Keratinocyte (primary cell): ENCODE measurements at regions not wholly inside any gene's neighbourhood (a gene's known extent, or its start where the extent isn't known, plus 50 kb on each side); places are given as distances from the start of the nearest gene placed in this dataset.

Experiments used
- EZH2 ChIP-seq: IDR thresholded peaks from one replicate; pipeline ENCODE4 v1.6.1; 2012; ENCODE audit warnings: inconsistent platforms, mild to moderate bottlenecking, low read length, moderate library complexity
- TF ChIP-seq, protein P1 (sequence below), 3 experiments: IDR thresholded peaks in 1 of 3; conservative IDR thresholded peaks in 1 of 3; optimal IDR thresholded peaks in 1 of 3; 2 replicates in 2 of 3; 3 replicates in 1 of 3; pipeline versions ENCODE3 to v1.5.1; 2011; ENCODE audit warnings: low read length in 3 of 3, mild to moderate bottlenecking in 3 of 3, moderate library complexity in 2 of 3, control low read depth in 1 of 3, inconsistent platforms in 1 of 3; ENCODE audit not compliant: insufficient read depth in 2 of 3; ENCODE audit errors: extremely low read depth in 1 of 3

DNA sequence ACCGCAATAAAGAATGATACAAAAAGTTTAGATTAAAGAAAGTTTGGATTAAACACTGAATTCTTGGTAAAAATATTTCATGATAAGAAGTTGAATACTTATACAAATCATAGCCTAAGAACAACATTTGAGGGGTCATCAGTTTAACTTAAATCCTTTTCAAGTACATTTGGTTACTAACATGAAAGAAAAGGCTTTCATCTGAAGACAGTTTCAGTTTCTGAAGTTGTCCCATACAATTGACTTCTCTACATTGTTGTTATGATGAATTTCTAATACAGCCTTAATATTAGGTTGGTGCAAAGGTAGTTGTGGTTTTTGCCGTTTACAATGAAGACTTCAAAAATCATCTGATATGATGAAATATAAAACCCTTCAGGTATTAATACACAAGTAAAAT is 317.5 kb upstream of the MAGI2 start:
- TF ChIP-seq, protein P1, sequence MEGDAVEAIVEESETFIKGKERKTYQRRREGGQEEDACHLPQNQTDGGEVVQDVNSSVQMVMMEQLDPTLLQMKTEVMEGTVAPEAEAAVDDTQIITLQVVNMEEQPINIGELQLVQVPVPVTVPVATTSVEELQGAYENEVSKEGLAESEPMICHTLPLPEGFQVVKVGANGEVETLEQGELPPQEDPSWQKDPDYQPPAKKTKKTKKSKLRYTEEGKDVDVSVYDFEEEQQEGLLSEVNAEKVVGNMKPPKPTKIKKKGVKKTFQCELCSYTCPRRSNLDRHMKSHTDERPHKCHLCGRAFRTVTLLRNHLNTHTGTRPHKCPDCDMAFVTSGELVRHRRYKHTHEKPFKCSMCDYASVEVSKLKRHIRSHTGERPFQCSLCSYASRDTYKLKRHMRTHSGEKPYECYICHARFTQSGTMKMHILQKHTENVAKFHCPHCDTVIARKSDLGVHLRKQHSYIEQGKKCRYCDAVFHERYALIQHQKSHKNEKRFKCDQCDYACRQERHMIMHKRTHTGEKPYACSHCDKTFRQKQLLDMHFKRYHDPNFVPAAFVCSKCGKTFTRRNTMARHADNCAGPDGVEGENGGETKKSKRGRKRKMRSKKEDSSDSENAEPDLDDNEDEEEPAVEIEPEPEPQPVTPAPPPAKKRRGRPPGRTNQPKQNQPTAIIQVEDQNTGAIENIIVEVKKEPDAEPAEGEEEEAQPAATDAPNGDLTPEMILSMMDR (optimal IDR thresholded peaks at IDR 0.05 in 1 of 3, IDR thresholded peaks at IDR 0.05 in 1 of 3, conservative IDR thresholded peaks at IDR 0.05 in 1 of 3; ENCODE audit: extremely low read depth in 1 of 3, insufficient read depth in 2 of 3, low read length in 3 of 3), result no peak
- TF ChIP-seq EZH2, result no peak
